ENCODE measurements at regions not wholly inside any gene's neighbourhood (a gene's known extent, or its start where the extent isn't known, plus 50 kb on each side); places are given as distances from the start of the nearest gene placed in this dataset.

DNA sequence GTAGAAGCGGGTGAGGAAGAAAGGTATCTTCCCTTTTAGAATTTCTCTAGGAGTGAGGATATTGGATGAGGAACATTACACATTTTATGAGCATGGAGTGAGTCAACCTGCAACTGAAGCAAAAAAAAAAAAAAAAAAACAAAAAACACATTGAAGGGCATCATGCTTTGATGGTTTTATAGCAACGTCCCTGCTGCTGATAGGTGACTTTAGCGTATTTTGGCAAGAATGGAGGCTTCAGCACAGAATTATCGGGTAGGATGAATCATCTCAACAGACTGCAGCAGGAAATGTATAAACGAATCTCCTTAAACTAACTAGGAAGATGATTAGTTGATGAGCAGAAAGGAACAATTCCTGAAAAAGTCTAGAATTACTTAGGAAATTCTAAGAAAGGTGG is 1359.6 kb upstream of the ATXN8OS start:
- TF ChIP-seq POLR2A (IDR thresholded peaks at IDR 0.05) = no peak
- TF ChIP-seq, protein P1, sequence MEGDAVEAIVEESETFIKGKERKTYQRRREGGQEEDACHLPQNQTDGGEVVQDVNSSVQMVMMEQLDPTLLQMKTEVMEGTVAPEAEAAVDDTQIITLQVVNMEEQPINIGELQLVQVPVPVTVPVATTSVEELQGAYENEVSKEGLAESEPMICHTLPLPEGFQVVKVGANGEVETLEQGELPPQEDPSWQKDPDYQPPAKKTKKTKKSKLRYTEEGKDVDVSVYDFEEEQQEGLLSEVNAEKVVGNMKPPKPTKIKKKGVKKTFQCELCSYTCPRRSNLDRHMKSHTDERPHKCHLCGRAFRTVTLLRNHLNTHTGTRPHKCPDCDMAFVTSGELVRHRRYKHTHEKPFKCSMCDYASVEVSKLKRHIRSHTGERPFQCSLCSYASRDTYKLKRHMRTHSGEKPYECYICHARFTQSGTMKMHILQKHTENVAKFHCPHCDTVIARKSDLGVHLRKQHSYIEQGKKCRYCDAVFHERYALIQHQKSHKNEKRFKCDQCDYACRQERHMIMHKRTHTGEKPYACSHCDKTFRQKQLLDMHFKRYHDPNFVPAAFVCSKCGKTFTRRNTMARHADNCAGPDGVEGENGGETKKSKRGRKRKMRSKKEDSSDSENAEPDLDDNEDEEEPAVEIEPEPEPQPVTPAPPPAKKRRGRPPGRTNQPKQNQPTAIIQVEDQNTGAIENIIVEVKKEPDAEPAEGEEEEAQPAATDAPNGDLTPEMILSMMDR (IDR thresholded peaks at IDR 0.05) = no peak
